ENCODE measurements at regions not wholly inside any gene's neighbourhood (a gene's known extent, or its start where the extent isn't known, plus 50 kb on each side); places are given as distances from the start of the nearest gene placed in this dataset.
"Not testable (repeated sequence)": the region's sequence is repeated elsewhere in the genome, so short reads cannot be mapped to it uniquely, and the experiment has no call there.

DNA sequence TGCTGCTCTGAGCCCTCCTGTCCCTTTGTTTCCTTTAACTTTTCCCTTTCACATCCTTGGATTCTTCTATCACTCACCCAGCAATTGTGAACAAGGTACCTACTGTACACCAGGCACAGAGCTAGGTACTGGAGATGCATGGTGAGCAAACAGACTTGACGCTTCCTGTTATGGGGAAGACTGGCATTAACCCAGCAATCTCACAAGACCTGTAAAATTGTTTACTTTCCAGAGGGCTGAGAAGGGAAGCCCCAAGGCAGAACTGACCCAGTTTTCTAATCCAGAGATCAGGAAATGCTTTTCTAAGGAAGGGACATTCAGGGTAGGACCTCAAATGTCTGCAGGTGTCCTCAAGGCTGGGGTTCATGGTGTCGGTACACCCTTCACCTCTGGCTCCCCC, 171.6 kb upstream of the KAZN start:
- Histone ChIP-seq H3K4me1 (ENCODE audit: control insufficient read depth, insufficient read depth, low read length) (no peaks in the 10 kb centered on the region), H3K27ac (ENCODE audit: low read length) (no peak overlapping the region), H3K9me3 (ENCODE audit: control insufficient read depth in 2 of 2, low read length in 2 of 2) (no peaks in the 10 kb centered on the region), H3K27me3 (ENCODE audit: control insufficient read depth in 1 of 2, insufficient read depth in 2 of 2, low read length in 2 of 2) (no peaks in the 10 kb centered on the region), H3K4me3 (ENCODE audit: low read length in 2 of 2) (no peak overlapping the region), H3K9ac (ENCODE audit: low read length in 2 of 2) (no peak overlapping the region), H3K36me3 (ENCODE audit: control insufficient read depth in 2 of 2, insufficient read depth in 2 of 2, low read length in 2 of 2) (no peaks in the 10 kb centered on the region)

DNA sequence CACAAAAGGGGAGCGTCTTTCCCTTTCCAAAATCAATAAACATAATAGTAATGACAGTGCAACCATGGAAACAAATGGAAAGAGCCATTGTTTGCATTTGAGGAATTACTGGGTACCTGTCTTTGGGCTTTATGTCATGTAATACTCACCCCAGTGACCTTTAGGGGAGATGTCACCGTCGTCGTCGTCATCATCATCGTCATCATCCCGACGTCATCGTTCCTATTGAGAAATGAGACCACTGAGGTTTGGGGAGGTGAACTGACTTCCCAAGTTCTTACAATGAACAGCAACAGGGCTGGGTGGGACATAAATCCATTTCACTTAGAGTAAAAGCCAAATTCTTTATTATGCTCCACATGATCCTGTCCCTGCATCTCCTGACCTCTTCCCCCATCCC, 168.9 kb upstream of the KAZN start:
- no peaks in the 10 kb centered on the region for H3K27me3 ChIP-seq (ENCODE audit: control insufficient read depth in 1 of 2, insufficient read depth in 2 of 2, low read length in 2 of 2)
- no peak overlapping the region for H3K9ac ChIP-seq (ENCODE audit: low read length in 2 of 2)
- no peaks in the 10 kb centered on the region for H3K4me1 ChIP-seq (ENCODE audit: control insufficient read depth, insufficient read depth, low read length)
- no peaks in the 10 kb centered on the region for H3K36me3 ChIP-seq (ENCODE audit: control insufficient read depth in 2 of 2, insufficient read depth in 2 of 2, low read length in 2 of 2)
- H3K9me3 ChIP-seq (ENCODE audit: control insufficient read depth in 2 of 2, low read length in 2 of 2): no peaks in the 10 kb centered on the region
- no peak overlapping the region for H3K27ac ChIP-seq (ENCODE audit: low read length)
- H3K4me3 ChIP-seq (ENCODE audit: low read length in 2 of 2): no peak overlapping the region

DNA sequence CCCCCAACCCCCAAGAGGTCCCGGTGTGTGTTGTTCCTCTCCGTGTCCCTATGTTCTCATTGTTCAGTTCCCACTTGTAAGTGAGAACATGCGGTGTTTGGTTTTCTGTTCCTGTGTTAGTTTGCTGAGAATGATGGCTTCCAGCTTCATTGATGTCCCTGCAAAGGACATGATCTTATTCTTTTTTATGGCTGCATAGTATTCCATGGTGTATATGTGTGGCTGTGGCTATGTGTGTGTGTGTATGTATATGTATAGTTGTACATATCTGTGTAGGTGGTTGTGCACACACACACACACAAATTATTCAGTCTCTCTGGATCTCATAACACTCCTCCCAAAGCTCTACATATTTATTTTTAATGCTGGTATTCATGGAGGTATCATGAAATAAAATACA, 165.8 kb upstream of the KAZN start:
- H3K4me3 ChIP-seq (ENCODE audit: low read length in 2 of 2); H3K27me3 ChIP-seq (ENCODE audit: control insufficient read depth in 1 of 2, insufficient read depth in 2 of 2, low read length in 2 of 2); H3K9me3 ChIP-seq (ENCODE audit: control insufficient read depth in 2 of 2, low read length in 2 of 2); H3K36me3 ChIP-seq (ENCODE audit: control insufficient read depth in 2 of 2, insufficient read depth in 2 of 2, low read length in 2 of 2); H3K27ac ChIP-seq (ENCODE audit: low read length); H3K9ac ChIP-seq (ENCODE audit: low read length in 2 of 2); H3K4me1 ChIP-seq (ENCODE audit: control insufficient read depth, insufficient read depth, low read length): not testable (repeated sequence)

DNA sequence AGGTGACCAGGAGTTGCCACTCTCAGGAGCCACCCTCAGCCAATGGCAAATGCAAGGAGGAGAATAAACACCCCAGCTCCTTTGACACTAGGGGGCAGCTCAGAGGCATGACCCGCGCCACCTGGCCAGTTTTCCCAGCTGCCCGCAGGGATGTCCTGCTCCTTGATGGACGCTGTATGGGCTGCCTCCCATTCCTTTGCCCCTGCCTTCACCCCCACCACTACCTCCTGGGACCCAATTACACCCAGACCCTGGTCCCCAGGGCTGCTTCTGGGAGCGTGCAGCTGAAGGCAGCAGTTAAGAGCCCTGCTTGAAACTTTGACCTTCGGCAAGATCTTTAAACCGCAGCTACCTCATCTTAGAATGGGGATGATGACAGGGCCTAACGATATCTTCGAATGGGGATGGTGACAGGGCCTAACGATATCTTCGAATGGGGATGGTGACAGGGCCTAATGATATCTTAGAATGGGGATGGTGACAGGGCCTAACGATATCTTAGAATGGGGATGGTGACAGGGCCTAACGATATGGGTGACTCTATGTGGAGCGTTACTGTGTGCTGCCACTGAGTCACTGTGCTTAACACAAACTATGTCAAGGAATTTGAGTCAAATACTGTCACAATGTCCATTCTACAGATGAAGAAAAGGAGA, 163.0 kb upstream of the KAZN start:
- H3K27me3 ChIP-seq (ENCODE audit: control insufficient read depth in 1 of 2, insufficient read depth in 2 of 2, low read length in 2 of 2): no peaks in the 10 kb centered on the region
- no peaks in the 10 kb centered on the region for H3K4me1 ChIP-seq (ENCODE audit: control insufficient read depth, insufficient read depth, low read length)
- no peaks in the 10 kb centered on the region for H3K9me3 ChIP-seq (ENCODE audit: control insufficient read depth in 2 of 2, low read length in 2 of 2)
- H3K27ac ChIP-seq (ENCODE audit: low read length): no peak overlapping the region
- no peak overlapping the region for H3K4me3 ChIP-seq (ENCODE audit: low read length in 2 of 2)
- no peak overlapping the region for H3K9ac ChIP-seq (ENCODE audit: low read length in 2 of 2)
- H3K36me3 ChIP-seq (ENCODE audit: control insufficient read depth in 2 of 2, insufficient read depth in 2 of 2, low read length in 2 of 2): no peaks in the 10 kb centered on the region

DNA sequence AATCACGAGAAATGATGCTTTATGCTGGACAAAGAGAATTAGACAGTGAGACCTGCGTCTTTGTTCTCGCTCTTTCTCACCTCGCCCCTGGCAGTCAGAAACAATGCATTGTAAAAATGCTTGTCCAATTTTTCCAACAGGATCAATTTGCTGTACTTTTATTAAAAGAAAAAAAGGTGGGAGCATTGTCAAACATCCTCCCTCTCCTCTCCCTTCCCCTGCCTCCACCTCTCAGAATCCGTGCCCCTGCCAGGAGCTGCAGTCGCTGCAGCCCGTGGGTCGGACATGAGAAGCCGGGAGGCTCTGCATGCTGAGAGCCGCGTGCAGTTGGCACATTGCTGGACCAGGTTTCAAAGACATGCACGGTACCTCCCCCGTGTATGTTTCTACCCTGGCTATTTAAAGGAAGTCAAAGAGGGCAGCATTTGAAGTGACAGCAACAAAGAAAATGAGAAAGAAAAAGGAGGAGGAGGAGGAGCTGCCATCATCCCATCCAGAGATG, 161.0 kb upstream of the KAZN start:
- Histone ChIP-seq H3K4me1 (ENCODE audit: control insufficient read depth, insufficient read depth, low read length) (no peaks in the 10 kb centered on the region), H3K4me3 (ENCODE audit: low read length in 2 of 2) (no peak overlapping the region), H3K27ac (ENCODE audit: low read length) (no peak overlapping the region), H3K36me3 (ENCODE audit: control insufficient read depth in 2 of 2, insufficient read depth in 2 of 2, low read length in 2 of 2) (no peaks in the 10 kb centered on the region), H3K9ac (ENCODE audit: low read length in 2 of 2) (no peak overlapping the region), H3K27me3 (ENCODE audit: control insufficient read depth in 1 of 2, insufficient read depth in 2 of 2, low read length in 2 of 2) (no peaks in the 10 kb centered on the region), H3K9me3 (ENCODE audit: control insufficient read depth in 2 of 2, low read length in 2 of 2) (no peaks in the 10 kb centered on the region)

DNA sequence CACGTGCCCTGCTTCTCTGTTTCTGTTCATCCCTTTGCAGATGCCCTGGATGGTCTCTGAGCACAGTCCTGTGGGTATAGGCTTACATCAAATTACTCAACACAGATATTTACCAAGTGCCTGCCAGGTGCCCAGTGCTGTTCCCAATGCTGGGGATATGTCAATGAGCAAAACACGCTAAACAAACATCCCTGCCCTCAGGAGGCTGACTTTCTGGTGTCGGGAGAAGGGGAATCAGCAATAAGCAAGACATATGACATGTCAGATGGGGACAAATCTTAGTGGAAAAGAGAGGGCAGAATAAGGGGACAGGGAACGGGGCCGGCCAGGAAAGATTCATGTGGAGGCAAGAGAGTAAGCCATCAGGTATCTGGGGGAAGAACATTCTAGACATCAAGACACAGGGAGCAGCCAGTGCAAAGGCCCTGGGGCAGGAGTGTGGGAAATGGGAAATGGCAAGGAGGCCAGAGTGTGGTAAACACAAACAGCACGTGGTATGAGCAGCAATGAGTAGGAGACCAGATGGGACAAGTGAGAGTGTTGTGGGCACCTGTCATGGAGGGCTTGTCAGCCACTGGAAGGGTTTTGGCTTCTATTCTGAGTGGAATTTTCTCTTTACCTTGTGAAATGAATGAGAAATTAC, 160.2 kb upstream of the KAZN start:
- no peaks in the 10 kb centered on the region for H3K27me3 ChIP-seq (ENCODE audit: control insufficient read depth in 1 of 2, insufficient read depth in 2 of 2, low read length in 2 of 2)
- no peaks in the 10 kb centered on the region for H3K4me1 ChIP-seq (ENCODE audit: control insufficient read depth, insufficient read depth, low read length)
- H3K9ac ChIP-seq (ENCODE audit: low read length in 2 of 2): no peak overlapping the region
- H3K27ac ChIP-seq (ENCODE audit: low read length): no peak overlapping the region
- H3K4me3 ChIP-seq (ENCODE audit: low read length in 2 of 2): no peak overlapping the region
- no peaks in the 10 kb centered on the region for H3K36me3 ChIP-seq (ENCODE audit: control insufficient read depth in 2 of 2, insufficient read depth in 2 of 2, low read length in 2 of 2)
- H3K9me3 ChIP-seq (ENCODE audit: control insufficient read depth in 2 of 2, low read length in 2 of 2): no peaks in the 10 kb centered on the region

DNA sequence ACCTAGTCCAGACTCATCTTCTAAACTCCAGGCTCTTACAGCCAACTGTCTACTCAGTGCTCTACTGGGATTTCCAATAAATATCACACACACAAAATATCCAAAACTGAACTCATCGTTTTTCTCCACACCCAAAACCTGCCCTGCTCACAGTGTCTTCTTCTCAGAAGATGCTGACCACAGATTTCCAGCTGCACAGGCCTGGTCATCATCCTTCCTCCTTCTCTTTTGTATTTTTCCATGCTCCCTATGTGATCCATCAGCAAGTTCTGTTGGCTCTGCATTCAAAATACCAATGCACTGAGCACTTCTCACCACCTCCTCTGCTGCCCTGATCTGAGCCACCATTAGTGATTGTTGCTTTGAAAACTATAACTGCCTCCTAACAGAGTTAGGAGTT, 159.5 kb upstream of the KAZN start:
- Histone ChIP-seq H3K27me3 (ENCODE audit: control insufficient read depth in 1 of 2, insufficient read depth in 2 of 2, low read length in 2 of 2) (no peaks in the 10 kb centered on the region), H3K27ac (ENCODE audit: low read length) (no peak overlapping the region), H3K9ac (ENCODE audit: low read length in 2 of 2) (no peak overlapping the region), H3K36me3 (ENCODE audit: control insufficient read depth in 2 of 2, insufficient read depth in 2 of 2, low read length in 2 of 2) (no peaks in the 10 kb centered on the region), H3K4me1 (ENCODE audit: control insufficient read depth, insufficient read depth, low read length) (no peaks in the 10 kb centered on the region), H3K9me3 (ENCODE audit: control insufficient read depth in 2 of 2, low read length in 2 of 2) (no peaks in the 10 kb centered on the region), H3K4me3 (ENCODE audit: low read length in 2 of 2) (no peak overlapping the region)

DNA sequence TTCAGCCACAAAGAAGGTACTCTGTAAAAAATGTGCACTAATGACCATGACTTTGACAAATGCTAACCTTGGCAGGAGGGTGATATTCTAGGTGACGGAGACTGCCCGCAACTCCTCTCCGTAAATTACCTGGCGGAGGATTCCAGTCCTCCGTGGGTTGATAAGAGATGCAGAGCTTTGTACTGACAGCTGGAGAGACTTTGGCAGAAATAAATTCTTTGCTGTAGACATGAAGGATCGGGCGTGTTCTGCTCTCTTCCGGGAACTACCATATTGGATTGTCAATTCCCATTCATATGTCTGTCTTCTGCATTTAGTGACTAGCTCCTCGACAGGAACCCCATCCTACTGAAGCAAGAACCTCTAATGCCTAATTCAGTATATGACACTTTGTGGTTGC, 158.3 kb upstream of the KAZN start:
- H3K36me3 ChIP-seq (ENCODE audit: control insufficient read depth in 2 of 2, insufficient read depth in 2 of 2, low read length in 2 of 2): no peaks in the 10 kb centered on the region
- H3K9me3 ChIP-seq (ENCODE audit: control insufficient read depth in 2 of 2, low read length in 2 of 2): no peaks in the 10 kb centered on the region
- no peak overlapping the region for H3K9ac ChIP-seq (ENCODE audit: low read length in 2 of 2)
- no peaks in the 10 kb centered on the region for H3K4me1 ChIP-seq (ENCODE audit: control insufficient read depth, insufficient read depth, low read length)
- no peak overlapping the region for H3K27ac ChIP-seq (ENCODE audit: low read length)
- no peaks in the 10 kb centered on the region for H3K27me3 ChIP-seq (ENCODE audit: control insufficient read depth in 1 of 2, insufficient read depth in 2 of 2, low read length in 2 of 2)
- H3K4me3 ChIP-seq (ENCODE audit: low read length in 2 of 2): no peak overlapping the region

DNA sequence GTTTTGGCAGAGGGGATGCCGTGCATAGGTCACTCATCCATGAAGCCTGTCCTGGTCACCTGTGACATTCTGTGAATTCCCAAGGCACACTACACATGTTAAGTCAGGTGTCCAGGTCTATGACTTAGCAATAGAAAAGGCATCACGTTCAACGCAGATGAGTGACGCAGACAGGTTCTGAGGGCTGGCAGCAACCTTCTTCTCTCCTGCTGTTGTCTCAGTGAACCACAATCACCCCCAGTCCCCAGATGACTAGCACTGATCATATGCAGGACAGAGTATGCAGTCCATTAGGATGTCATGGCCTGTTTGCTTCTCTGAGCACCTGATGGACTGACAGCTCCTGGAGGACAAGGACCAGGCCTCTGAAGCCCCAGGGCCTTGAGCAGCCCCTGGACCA, 157.8 kb upstream of the KAZN start:
- H3K4me1 ChIP-seq (ENCODE audit: control insufficient read depth, insufficient read depth, low read length): no peaks in the 10 kb centered on the region
- H3K9me3 ChIP-seq (ENCODE audit: control insufficient read depth in 2 of 2, low read length in 2 of 2): no peaks in the 10 kb centered on the region
- no peaks in the 10 kb centered on the region for H3K36me3 ChIP-seq (ENCODE audit: control insufficient read depth in 2 of 2, insufficient read depth in 2 of 2, low read length in 2 of 2)
- no peak overlapping the region for H3K4me3 ChIP-seq (ENCODE audit: low read length in 2 of 2)
- no peaks in the 10 kb centered on the region for H3K27me3 ChIP-seq (ENCODE audit: control insufficient read depth in 1 of 2, insufficient read depth in 2 of 2, low read length in 2 of 2)
- no peak overlapping the region for H3K9ac ChIP-seq (ENCODE audit: low read length in 2 of 2)
- H3K27ac ChIP-seq (ENCODE audit: low read length): no peak overlapping the region

DNA sequence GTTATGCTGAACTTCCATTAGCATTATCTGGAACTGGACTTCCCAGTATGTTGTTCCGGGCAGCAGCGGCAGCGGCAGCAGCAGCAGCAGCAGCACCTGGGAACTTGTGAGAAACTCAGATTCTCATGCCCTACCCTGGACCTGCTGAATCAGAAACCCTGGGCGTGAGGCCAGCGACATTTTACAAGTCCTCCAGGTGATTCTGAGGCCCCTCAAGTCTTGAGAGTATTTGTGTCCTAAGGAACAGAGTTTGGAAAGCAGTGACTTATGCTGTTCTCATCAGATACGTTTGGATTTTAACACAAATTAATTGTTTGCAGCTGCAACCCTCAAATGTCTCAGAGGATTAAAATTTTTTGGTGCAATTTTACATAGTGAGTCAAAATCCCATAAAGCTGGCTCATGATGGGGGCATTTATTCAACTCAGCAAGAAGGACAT, 157.2 kb upstream of the KAZN start:
- H3K27me3 ChIP-seq (ENCODE audit: control insufficient read depth in 1 of 2, insufficient read depth in 2 of 2, low read length in 2 of 2): no peaks in the 10 kb centered on the region
- no peak overlapping the region for H3K4me3 ChIP-seq (ENCODE audit: low read length in 2 of 2)
- no peak overlapping the region for H3K27ac ChIP-seq (ENCODE audit: low read length)
- no peaks in the 10 kb centered on the region for H3K9me3 ChIP-seq (ENCODE audit: control insufficient read depth in 2 of 2, low read length in 2 of 2)
- no peak overlapping the region for H3K9ac ChIP-seq (ENCODE audit: low read length in 2 of 2)
- H3K36me3 ChIP-seq (ENCODE audit: control insufficient read depth in 2 of 2, insufficient read depth in 2 of 2, low read length in 2 of 2): no peaks in the 10 kb centered on the region
- no peaks in the 10 kb centered on the region for H3K4me1 ChIP-seq (ENCODE audit: control insufficient read depth, insufficient read depth, low read length)

DNA sequence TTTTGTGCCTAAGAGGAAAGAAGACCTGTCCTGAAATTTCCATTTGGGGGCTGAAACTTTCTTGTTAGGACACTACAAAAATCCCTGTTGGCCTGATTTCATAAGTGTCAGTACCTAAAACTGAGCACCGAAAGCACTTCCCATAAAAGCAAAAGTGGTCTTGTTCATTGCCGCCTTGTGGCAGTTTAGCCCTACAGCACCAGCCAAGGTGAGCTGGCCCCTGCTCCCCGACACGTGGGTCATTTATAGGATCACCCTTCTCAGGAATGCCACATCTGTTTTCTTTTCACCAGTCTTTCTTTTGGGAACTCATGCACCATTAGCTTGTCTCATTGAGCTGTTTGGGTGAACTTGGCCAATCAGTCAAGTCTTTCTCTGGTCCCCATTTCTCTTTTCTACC, 155.8 kb upstream of the KAZN start:
- H3K36me3 ChIP-seq (ENCODE audit: control insufficient read depth in 2 of 2, insufficient read depth in 2 of 2, low read length in 2 of 2): no peaks in the 10 kb centered on the region
- no peaks in the 10 kb centered on the region for H3K4me1 ChIP-seq (ENCODE audit: control insufficient read depth, insufficient read depth, low read length)
- H3K9ac ChIP-seq (ENCODE audit: low read length in 2 of 2): no peak overlapping the region
- H3K9me3 ChIP-seq (ENCODE audit: control insufficient read depth in 2 of 2, low read length in 2 of 2): no peaks in the 10 kb centered on the region
- no peaks in the 10 kb centered on the region for H3K27me3 ChIP-seq (ENCODE audit: control insufficient read depth in 1 of 2, insufficient read depth in 2 of 2, low read length in 2 of 2)
- H3K27ac ChIP-seq (ENCODE audit: low read length): no peak overlapping the region
- no peak overlapping the region for H3K4me3 ChIP-seq (ENCODE audit: low read length in 2 of 2)
